GM23338 (cell line): ENCODE measurements at regions not wholly inside any gene's neighbourhood (a gene's known extent, or its start where the extent isn't known, plus 50 kb on each side); places are given as distances from the start of the nearest gene placed in this dataset.

Experiments
- ATAC-seq: fragments of 200-7000 bp; cut with Tn5 transposase; 3 replicates; pipeline ENCODE4 v1.9.1; 2020
- DNase-seq: peaks from one replicate; pipeline ENCODE4 v3.0.0-alpha.2; 2015; ENCODE audit warnings: low spot score
- H2AFZ ChIP-seq: fragments of 200-600 bp; sonication (generic); 2 replicates; pipeline ENCODE4 v1.8.0; 2016; ENCODE audit warnings: antibody characterized with exemption, mild to moderate bottlenecking, moderate library complexity
- H3F3A ChIP-seq: fragments of 200-600 bp; sonication (generic); replicated peaks from 2 replicates; pipeline ENCODE4 v1.8.0; 2017; ENCODE audit warnings: antibody characterized with exemption, mixed run types, low read depth
- H3K27ac ChIP-seq: fragments of 200-600 bp; sonication (generic); 2 replicates; pipeline ENCODE4 v1.6.1; 2016; ENCODE audit warnings: low read depth
- H3K27me3 ChIP-seq: fragments of 200-600 bp; sonication (generic); 2 replicates; pipeline ENCODE4 v1.8.0; 2016; ENCODE audit warnings: mild to moderate bottlenecking, mixed run types, moderate library complexity; ENCODE audit not compliant: insufficient read depth
- H3K36me3 ChIP-seq: fragments of 200-600 bp; sonication (generic); 2 replicates; pipeline ENCODE4 v1.8.0; 2016; ENCODE audit warnings: mild to moderate bottlenecking; ENCODE audit not compliant: insufficient read depth
- H3K4me1 ChIP-seq: fragments of 200-600 bp; sonication (generic); 2 replicates; pipeline ENCODE4 v1.8.0; 2016; ENCODE audit warnings: mild to moderate bottlenecking, moderate library complexity; ENCODE audit not compliant: insufficient read depth
- H3K4me2 ChIP-seq: fragments of 200-600 bp; sonication (generic); 2 replicates; pipeline ENCODE4 v1.7.1; 2017; ENCODE audit warnings: mixed run types
- H3K4me3 ChIP-seq: fragments of 200-600 bp; sonication (generic); 2 replicates; pipeline ENCODE4 v1.6.1; 2016; ENCODE audit warnings: mixed run types
- H3K79me2 ChIP-seq: fragments of 200-600 bp; sonication (generic); replicated peaks from 2 replicates; pipeline ENCODE4 v1.8.0; 2017; ENCODE audit warnings: mild to moderate bottlenecking; ENCODE audit not compliant: insufficient read depth
- H3K9me2 ChIP-seq: fragments of 200-600 bp; sonication (generic); 2 replicates; pipeline ENCODE4 v1.8.0; 2017; ENCODE audit not compliant: insufficient read depth
- H4K20me1 ChIP-seq: fragments of 200-600 bp; sonication (generic); replicated peaks from 2 replicates; pipeline ENCODE4 v1.8.0; 2017; ENCODE audit warnings: mild to moderate bottlenecking; ENCODE audit not compliant: insufficient read depth
- H3K27ac Mint-ChIP-seq: 2 replicates; pipeline ENCODE4 v1.8.0; 2020; ENCODE audit warnings: inconsistent platforms, mild to moderate bottlenecking, moderate library complexity, mixed read lengths
- H3K27me3 Mint-ChIP-seq: 3 replicates; pipeline ENCODE4 v1.8.0; 2022; ENCODE audit warnings: low read depth, mild to moderate bottlenecking, moderate library complexity, mixed read lengths, inconsistent platforms; ENCODE audit not compliant: insufficient read depth, poor library complexity
- H3K36me3 Mint-ChIP-seq: 3 replicates; pipeline ENCODE4 v1.8.0; 2021; ENCODE audit warnings: low read depth, mild to moderate bottlenecking, inconsistent platforms, moderate library complexity, mixed read lengths
- H3K4me1 Mint-ChIP-seq: 3 replicates; pipeline ENCODE4 v1.8.0; 2020; ENCODE audit warnings: mild to moderate bottlenecking, inconsistent platforms, mixed read lengths
- H3K4me3 Mint-ChIP-seq: 3 replicates; pipeline ENCODE4 v1.8.0; 2021; ENCODE audit warnings: moderate library complexity, mild to moderate bottlenecking, inconsistent platforms, mixed read lengths
- H3K9me3 Mint-ChIP-seq: 3 replicates; pipeline ENCODE4 v1.8.0; 2020; ENCODE audit warnings: moderate library complexity, mild to moderate bottlenecking, inconsistent platforms, mixed read lengths
- CREB1 ChIP-seq: fragments of 250-450 bp; sonication (Bioruptor Pico); IDR thresholded peaks from 2 replicates; pipeline ENCODE4 v1.5.0; 2020; ENCODE audit warnings: low read depth, mild to moderate bottlenecking, moderate library complexity
- ETS1 ChIP-seq: IDR thresholded peaks from 2 replicates; pipeline ENCODE4 v1.6.1; 2016; ENCODE audit warnings: antibody characterized with exemption
- EZH2 ChIP-seq: fragments of 200-600 bp; sonication (generic); IDR thresholded peaks from one replicate; pipeline ENCODE4 v1.8.0; 2017; ENCODE audit warnings: antibody characterized with exemption, mild to moderate bottlenecking, low read depth; ENCODE audit not compliant: unreplicated experiment
- EZH2phosphoT487 ChIP-seq: fragments of 200-600 bp; sonication (generic); IDR thresholded peaks from one replicate; pipeline ENCODE4 v1.8.1; 2018; ENCODE audit warnings: antibody characterized with exemption; ENCODE audit not compliant: unreplicated experiment
- JUNB ChIP-seq: IDR thresholded peaks from one replicate; pipeline ENCODE4 v1.6.1; 2016; ENCODE audit warnings: antibody characterized with exemption; ENCODE audit not compliant: unreplicated experiment
- NANOG ChIP-seq: IDR thresholded peaks from 2 replicates; pipeline ENCODE4 v1.6.1; 2016; ENCODE audit warnings: antibody characterized with exemption, borderline replicate concordance
- POLR2AphosphoS5 ChIP-seq: IDR thresholded peaks from 2 replicates; pipeline ENCODE4 v1.6.1; 2016; ENCODE audit warnings: antibody characterized with exemption, low read depth
- STAT1 ChIP-seq: IDR thresholded peaks from one replicate; pipeline ENCODE4 v1.6.1; 2016; ENCODE audit warnings: antibody characterized with exemption; ENCODE audit not compliant: unreplicated experiment
- ZNF114 ChIP-seq: fragments of 250-450 bp; sonication (Bioruptor Pico); IDR thresholded peaks from 2 replicates; pipeline ENCODE4 v1.5.0; 2020; ENCODE audit warnings: mild to moderate bottlenecking, moderate library complexity
- ZNF331 ChIP-seq: fragments of 250-450 bp; sonication (Bioruptor Pico); IDR thresholded peaks from 2 replicates; pipeline ENCODE4 v1.5.0; 2020; ENCODE audit warnings: low read depth, mild to moderate bottlenecking, moderate library complexity
- TF ChIP-seq, protein P1 (sequence below): IDR thresholded peaks from one replicate; pipeline ENCODE4 v1.6.1; 2018; ENCODE audit warnings: antibody characterized with exemption; ENCODE audit not compliant: unreplicated experiment
- TF ChIP-seq, protein P2 (sequence below), 2 experiments: fragments of 200-600 bp in 1 of 2; sonication (generic) in 1 of 2; conservative IDR thresholded peaks; 2 replicates each; pipeline versions ENCODE4 v1.5.1 to v1.6.1; 2016 to 2017; ENCODE audit warnings: antibody characterized with exemption in 2 of 2, low read depth in 2 of 2, mild to moderate bottlenecking in 2 of 2, moderate library complexity in 1 of 2
- TF ChIP-seq, protein P3 (sequence below): fragments of 250-450 bp; sonication (Bioruptor Pico); IDR thresholded peaks from 2 replicates; pipeline ENCODE4 v1.5.0; 2020; ENCODE audit warnings: mild to moderate bottlenecking, moderate library complexity

DNA sequence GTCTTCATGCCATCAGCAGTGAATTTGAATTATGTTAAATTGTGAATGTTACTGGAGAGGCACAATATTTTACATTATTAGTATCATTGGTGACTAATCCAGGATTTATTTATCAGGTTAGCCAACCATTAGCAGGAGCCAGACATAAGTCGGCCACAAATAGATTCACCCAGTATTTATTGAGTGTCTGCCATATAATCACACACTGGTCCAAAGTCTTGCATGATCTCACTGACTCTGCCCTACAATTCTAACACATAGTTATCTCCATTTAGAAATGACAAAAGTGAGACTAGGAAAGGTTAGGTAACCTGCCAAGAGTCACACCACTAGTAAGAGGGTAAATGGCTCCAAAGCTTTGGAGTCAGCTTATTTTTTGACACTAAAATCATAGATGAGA, 179.6 kb downstream of the BLID start:
- Histone ChIP-seq H4K20me1 (no peaks in the 10 kb centered on the region), H3K27me3 (no peaks in the 10 kb centered on the region), H3K36me3 (no peaks in the 10 kb centered on the region), H3K4me3 (no peak overlapping the region), H3K79me2 (no peaks in the 10 kb centered on the region), H3K9me2 (peaks cover 5% of the 10 kb centered on the region; the same call in 1 of the 2 replicates), H3K27ac (no peak overlapping the region), H3K4me2 (no peak overlapping the region), H3F3A (no peaks in the 10 kb centered on the region), H3K4me1 (peaks cover 18% of the 10 kb centered on the region; the same call in 1 of the 2 replicates), H2AFZ (no peak overlapping the region; the same call in 1 of the 2 replicates)
- H3K9me3 Mint-ChIP-seq = no peaks in the 10 kb centered on the region
- H3K4me3 Mint-ChIP-seq = no peak overlapping the region
- no peak overlapping the region for H3K27ac Mint-ChIP-seq
- peaks cover 4% of the 10 kb centered on the region for H3K27me3 Mint-ChIP-seq
- DNase-seq (no peak), ATAC-seq (no peak)
- peaks cover 19% of the 10 kb centered on the region; the same call in 2 of the 3 replicates for H3K4me1 Mint-ChIP-seq
- TF ChIP-seq, protein P1, sequence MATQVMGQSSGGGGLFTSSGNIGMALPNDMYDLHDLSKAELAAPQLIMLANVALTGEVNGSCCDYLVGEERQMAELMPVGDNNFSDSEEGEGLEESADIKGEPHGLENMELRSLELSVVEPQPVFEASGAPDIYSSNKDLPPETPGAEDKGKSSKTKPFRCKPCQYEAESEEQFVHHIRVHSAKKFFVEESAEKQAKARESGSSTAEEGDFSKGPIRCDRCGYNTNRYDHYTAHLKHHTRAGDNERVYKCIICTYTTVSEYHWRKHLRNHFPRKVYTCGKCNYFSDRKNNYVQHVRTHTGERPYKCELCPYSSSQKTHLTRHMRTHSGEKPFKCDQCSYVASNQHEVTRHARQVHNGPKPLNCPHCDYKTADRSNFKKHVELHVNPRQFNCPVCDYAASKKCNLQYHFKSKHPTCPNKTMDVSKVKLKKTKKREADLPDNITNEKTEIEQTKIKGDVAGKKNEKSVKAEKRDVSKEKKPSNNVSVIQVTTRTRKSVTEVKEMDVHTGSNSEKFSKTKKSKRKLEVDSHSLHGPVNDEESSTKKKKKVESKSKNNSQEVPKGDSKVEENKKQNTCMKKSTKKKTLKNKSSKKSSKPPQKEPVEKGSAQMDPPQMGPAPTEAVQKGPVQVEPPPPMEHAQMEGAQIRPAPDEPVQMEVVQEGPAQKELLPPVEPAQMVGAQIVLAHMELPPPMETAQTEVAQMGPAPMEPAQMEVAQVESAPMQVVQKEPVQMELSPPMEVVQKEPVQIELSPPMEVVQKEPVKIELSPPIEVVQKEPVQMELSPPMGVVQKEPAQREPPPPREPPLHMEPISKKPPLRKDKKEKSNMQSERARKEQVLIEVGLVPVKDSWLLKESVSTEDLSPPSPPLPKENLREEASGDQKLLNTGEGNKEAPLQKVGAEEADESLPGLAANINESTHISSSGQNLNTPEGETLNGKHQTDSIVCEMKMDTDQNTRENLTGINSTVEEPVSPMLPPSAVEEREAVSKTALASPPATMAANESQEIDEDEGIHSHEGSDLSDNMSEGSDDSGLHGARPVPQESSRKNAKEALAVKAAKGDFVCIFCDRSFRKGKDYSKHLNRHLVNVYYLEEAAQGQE = no peak
- TF ChIP-seq JUNB (no peak), NANOG (no peak), POLR2AphosphoS5 (no peak), ZNF331 (CRISPR knock-in tag) (no peak), EZH2phosphoT487 (no peak), STAT1 (no peak), ZNF114 (CRISPR knock-in tag) (no peak), CREB1 (CRISPR knock-in tag) (no peak), EZH2 (no peak), ETS1 (no peak)
- TF ChIP-seq, protein P2, sequence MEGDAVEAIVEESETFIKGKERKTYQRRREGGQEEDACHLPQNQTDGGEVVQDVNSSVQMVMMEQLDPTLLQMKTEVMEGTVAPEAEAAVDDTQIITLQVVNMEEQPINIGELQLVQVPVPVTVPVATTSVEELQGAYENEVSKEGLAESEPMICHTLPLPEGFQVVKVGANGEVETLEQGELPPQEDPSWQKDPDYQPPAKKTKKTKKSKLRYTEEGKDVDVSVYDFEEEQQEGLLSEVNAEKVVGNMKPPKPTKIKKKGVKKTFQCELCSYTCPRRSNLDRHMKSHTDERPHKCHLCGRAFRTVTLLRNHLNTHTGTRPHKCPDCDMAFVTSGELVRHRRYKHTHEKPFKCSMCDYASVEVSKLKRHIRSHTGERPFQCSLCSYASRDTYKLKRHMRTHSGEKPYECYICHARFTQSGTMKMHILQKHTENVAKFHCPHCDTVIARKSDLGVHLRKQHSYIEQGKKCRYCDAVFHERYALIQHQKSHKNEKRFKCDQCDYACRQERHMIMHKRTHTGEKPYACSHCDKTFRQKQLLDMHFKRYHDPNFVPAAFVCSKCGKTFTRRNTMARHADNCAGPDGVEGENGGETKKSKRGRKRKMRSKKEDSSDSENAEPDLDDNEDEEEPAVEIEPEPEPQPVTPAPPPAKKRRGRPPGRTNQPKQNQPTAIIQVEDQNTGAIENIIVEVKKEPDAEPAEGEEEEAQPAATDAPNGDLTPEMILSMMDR (conservative IDR thresholded peaks at IDR 0.05; ENCODE audit: low read depth in 2 of 2) = no peak
- TF ChIP-seq, protein P3, sequence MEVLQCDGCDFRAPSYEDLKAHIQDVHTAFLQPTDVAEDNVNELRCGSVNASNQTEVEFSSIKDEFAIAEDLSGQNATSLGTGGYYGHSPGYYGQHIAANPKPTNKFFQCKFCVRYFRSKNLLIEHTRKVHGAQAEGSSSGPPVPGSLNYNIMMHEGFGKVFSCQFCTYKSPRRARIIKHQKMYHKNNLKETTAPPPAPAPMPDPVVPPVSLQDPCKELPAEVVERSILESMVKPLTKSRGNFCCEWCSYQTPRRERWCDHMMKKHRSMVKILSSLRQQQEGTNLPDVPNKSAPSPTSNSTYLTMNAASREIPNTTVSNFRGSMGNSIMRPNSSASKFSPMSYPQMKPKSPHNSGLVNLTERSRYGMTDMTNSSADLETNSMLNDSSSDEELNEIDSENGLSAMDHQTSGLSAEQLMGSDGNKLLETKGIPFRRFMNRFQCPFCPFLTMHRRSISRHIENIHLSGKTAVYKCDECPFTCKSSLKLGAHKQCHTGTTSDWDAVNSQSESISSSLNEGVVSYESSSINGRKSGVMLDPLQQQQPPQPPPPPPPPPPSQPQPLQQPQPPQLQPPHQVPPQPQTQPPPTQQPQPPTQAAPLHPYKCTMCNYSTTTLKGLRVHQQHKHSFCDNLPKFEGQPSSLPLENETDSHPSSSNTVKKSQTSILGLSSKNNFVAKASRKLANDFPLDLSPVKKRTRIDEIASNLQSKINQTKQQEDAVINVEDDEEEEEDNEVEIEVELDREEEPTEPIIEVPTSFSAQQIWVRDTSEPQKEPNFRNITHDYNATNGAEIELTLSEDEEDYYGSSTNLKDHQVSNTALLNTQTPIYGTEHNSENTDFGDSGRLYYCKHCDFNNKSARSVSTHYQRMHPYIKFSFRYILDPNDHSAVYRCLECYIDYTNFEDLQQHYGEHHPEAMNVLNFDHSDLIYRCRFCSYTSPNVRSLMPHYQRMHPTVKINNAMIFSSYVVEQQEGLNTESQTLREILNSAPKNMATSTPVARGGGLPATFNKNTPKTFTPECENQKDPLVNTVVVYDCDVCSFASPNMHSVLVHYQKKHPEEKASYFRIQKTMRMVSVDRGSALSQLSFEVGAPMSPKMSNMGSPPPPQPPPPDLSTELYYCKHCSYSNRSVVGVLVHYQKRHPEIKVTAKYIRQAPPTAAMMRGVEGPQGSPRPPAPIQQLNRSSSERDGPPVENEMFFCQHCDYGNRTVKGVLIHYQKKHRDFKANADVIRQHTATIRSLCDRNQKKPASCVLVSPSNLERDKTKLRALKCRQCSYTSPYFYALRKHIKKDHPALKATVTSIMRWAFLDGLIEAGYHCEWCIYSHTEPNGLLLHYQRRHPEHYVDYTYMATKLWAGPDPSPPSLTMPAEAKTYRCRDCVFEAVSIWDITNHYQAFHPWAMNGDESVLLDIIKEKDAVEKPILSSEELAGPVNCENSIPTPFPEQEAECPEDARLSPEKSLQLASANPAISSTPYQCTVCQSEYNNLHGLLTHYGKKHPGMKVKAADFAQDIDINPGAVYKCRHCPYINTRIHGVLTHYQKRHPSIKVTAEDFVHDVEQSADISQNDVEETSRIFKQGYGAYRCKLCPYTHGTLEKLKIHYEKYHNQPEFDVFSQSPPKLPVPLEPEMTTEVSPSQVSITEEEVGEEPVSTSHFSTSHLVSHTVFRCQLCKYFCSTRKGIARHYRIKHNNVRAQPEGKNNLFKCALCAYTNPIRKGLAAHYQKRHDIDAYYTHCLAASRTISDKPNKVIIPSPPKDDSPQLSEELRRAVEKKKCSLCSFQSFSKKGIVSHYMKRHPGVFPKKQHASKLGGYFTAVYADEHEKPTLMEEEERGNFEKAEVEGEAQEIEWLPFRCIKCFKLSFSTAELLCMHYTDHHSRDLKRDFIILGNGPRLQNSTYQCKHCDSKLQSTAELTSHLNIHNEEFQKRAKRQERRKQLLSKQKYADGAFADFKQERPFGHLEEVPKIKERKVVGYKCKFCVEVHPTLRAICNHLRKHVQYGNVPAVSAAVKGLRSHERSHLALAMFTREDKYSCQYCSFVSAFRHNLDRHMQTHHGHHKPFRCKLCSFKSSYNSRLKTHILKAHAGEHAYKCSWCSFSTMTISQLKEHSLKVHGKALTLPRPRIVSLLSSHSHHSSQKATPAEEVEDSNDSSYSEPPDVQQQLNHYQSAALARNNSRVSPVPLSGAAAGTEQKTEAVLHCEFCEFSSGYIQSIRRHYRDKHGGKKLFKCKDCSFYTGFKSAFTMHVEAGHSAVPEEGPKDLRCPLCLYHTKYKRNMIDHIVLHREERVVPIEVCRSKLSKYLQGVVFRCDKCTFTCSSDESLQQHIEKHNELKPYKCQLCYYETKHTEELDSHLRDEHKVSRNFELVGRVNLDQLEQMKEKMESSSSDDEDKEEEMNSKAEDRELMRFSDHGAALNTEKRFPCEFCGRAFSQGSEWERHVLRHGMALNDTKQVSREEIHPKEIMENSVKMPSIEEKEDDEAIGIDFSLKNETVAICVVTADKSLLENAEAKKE (CRISPR knock-in tag) = no peak
- H3K36me3 Mint-ChIP-seq = no peaks in the 10 kb centered on the region
